GM12891 (cell line): ENCODE measurements at regions not wholly inside any gene's neighbourhood (a gene's known extent, or its start where the extent isn't known, plus 50 kb on each side); places are given as distances from the start of the nearest gene placed in this dataset.

Experiments
- PAX5 ChIP-seq: IDR thresholded peaks from 2 replicates; pipeline ENCODE4 v1.6.1; 2011; ENCODE audit warnings: low read length, moderate library complexity, mild to moderate bottlenecking; ENCODE audit not compliant: insufficient read depth, severe bottlenecking
- POLR2A ChIP-seq: IDR thresholded peaks from 2 replicates; pipeline ENCODE4 v1.6.1; 2011; ENCODE audit warnings: low read depth, low read length, control low read depth
- POLR2AphosphoS5 ChIP-seq: IDR thresholded peaks from 2 replicates; pipeline ENCODE4 v1.6.1; 2011; ENCODE audit warnings: low read depth, low read length, control low read depth
- POU2F2 ChIP-seq: IDR thresholded peaks from 2 replicates; pipeline ENCODE4 v1.6.1; 2011; ENCODE audit warnings: low read depth, mild to moderate bottlenecking, control low read depth, low read length, moderate library complexity
- SPI1 ChIP-seq: IDR thresholded peaks from 2 replicates; pipeline ENCODE4 v1.6.1; 2011; ENCODE audit warnings: low read depth, low read length, control low read depth
- TAF1 ChIP-seq: IDR thresholded peaks from 2 replicates; pipeline ENCODE4 v1.6.1; 2011; ENCODE audit warnings: low read depth, low read length, control low read depth

- TF ChIP-seq SPI1 (no peak), POLR2A (no peak), POLR2AphosphoS5 (no peak), TAF1 (no peak), POU2F2 (no peak), PAX5 (no peak)
Measured at GRCh38 chr4:43682551-43682950, 766.1 kb downstream of the KCTD8 start.
